ENCODE measurements at regions not wholly inside any gene's neighbourhood (a gene's known extent, or its start where the extent isn't known, plus 50 kb on each side); places are given as distances from the start of the nearest gene placed in this dataset.

DNA sequence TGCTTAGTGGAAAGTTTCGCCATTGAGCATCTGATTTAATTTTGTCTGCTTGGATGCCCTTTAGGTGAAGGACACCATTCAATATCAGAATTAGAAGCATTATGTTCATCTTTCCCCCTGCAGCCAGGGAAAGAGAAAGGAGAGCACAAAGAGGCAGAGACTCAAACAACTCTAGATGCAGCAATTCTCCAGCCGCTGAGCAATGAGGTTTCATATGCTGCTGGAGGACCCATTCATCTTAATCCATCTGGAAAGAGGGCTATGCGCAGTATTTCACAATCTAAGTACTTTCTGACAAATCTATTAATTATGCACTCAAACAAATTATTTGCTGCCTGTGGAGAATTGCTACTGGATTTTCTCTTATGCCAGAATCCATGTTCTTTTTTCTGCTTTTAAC is 527.0 kb upstream of the TUSC1 start:
- Histone ChIP-seq H3K36me3 (replicated peaks) (no peaks in the 10 kb centered on the region), H3K4me3 (no peak overlapping the region), H3K4me1 (no peaks in the 10 kb centered on the region), H3K27me3 (ENCODE audit: low read depth) (no peaks in the 10 kb centered on the region), H3K9me3 (no peaks in the 10 kb centered on the region)
- DNase-seq (ENCODE audit: low spot score in 2 of 2) = no peak
- in situ Hi-C loops (cut with MboI; ENCODE audit: low sequenced_read_pairs) = no loop called here

DNA sequence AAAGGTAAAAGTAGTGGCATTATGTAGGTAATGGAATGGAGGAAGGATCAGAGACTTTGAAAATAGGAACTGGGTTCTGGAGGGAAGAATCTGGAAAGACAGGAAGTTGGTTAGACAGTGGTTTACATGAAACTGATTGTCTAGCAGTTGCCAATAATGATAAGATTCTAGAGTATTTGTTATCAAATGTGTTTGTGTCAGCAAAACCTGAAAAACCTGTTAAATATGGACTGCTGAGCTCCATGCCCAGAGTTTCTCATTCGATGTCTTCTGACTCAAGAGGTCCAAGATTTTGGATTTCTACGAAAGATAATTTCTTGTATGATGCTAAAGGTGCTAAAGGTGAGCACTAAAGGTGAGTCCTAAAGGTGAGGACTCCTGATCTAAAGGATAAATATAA is 515.0 kb upstream of the TUSC1 start:
- Histone ChIP-seq H3K4me3 (no peak overlapping the region), H3K27me3 (ENCODE audit: low read depth) (no peaks in the 10 kb centered on the region), H3K9me3 (no peaks in the 10 kb centered on the region), H3K36me3 (replicated peaks) (no peaks in the 10 kb centered on the region), H3K4me1 (no peaks in the 10 kb centered on the region)
- DNase-seq (ENCODE audit: low spot score in 2 of 2) = no peak
- in situ Hi-C loops (cut with MboI; ENCODE audit: low sequenced_read_pairs) = no loop called here

DNA sequence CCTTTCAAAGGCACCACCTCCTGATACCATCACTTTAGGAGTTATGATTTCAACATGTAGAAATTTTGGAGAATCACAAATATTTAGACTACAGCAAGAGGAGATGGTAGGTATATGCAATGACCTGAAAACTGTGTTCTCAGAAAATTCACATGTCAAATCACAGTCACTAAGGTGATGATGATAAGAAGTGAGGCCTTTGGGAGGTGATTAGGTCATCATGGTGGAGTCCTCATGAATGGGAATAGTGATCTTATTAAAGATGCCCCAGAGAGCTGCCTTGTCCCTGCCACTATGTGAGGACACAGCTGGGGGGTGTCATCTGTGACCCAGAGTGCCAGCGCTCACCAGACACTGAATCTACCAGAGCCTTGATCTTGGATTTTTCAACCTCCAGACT is 513.5 kb upstream of the TUSC1 start:
- Histone ChIP-seq H3K36me3 (replicated peaks) (no peaks in the 10 kb centered on the region), H3K4me3 (no peak overlapping the region), H3K27me3 (ENCODE audit: low read depth) (no peaks in the 10 kb centered on the region), H3K9me3 (no peaks in the 10 kb centered on the region), H3K4me1 (no peaks in the 10 kb centered on the region)
- in situ Hi-C loops (cut with MboI; ENCODE audit: low sequenced_read_pairs) = no loop called here
- no peak for DNase-seq (ENCODE audit: low spot score in 2 of 2)

DNA sequence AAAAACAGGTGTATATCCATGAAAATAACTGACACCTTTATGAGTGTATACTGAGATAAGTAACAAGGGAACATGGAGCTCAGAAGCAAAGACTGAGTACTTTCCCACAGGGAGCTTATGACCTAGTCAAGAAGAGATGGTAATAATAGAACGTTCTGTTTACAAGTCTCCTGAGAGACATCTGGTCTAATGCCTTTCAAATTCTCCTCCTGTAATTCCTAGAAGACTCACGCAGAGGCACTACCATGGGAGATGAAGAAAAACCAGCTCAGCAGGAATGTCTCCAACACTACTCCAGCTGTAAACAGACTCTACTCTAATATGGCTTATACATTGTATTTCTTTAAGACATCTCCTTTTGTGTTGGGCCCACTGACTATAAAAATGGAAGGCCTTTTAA is 503.6 kb upstream of the TUSC1 start:
- in situ Hi-C loops (cut with MboI; ENCODE audit: low sequenced_read_pairs) = no loop called here
- no peaks in the 10 kb centered on the region for H3K4me1 ChIP-seq
- H3K4me3 ChIP-seq = no peak overlapping the region
- no peaks in the 10 kb centered on the region for H3K9me3 ChIP-seq
- no peaks in the 10 kb centered on the region for H3K36me3 ChIP-seq (replicated peaks)
- no peaks in the 10 kb centered on the region for H3K27me3 ChIP-seq (ENCODE audit: low read depth)
- peak in 1 of 2 experiments; percentile 5 for DNase-seq (ENCODE audit: low spot score in 2 of 2)

DNA sequence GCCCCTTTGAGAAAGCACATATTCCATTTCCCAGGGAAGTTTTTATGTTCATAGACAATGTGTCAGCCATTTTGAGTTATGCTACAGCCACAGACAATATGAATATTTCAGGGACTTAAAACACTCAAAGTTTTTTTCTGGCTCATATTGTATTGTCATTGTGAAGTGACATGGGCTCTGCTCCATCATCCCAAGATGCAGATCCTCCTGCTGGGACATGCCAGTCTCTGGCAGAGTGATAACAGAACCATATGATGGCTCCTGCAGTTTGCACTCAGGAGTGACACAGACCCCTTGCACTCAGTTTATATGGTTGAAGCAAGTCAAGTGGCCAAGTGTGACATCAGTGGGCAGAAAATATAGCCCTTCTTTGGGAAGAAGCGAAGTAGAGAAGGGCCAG is 498.4 kb upstream of the TUSC1 start:
- no peaks in the 10 kb centered on the region for H3K36me3 ChIP-seq (replicated peaks)
- no peaks in the 10 kb centered on the region for H3K4me1 ChIP-seq
- in situ Hi-C loops (cut with MboI; ENCODE audit: low sequenced_read_pairs) = no loop called here
- DNase-seq (ENCODE audit: low spot score in 2 of 2) = no peak
- H3K4me3 ChIP-seq = no peak overlapping the region
- H3K9me3 ChIP-seq = no peaks in the 10 kb centered on the region
- no peaks in the 10 kb centered on the region for H3K27me3 ChIP-seq (ENCODE audit: low read depth)

DNA sequence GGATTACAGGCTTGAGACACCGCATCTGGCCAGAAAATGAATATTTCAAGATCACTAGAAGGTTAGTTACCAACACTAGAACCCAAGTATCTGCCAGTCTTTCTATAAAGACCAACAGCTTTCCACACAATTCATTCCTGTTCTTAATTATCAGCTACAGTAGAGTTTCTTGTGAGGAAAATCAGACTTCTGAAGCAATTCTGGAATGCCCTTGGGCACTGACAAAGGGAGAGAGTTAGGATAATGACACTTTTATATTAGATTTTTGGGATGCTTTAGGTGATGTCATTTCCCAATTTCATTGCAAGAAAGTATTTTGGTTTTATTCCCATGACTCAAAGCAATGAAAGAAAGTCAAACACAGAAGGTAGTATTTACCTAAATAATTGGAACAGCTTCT is 497.0 kb upstream of the TUSC1 start:
- Histone ChIP-seq H3K36me3 (replicated peaks) (no peaks in the 10 kb centered on the region), H3K4me3 (no peak overlapping the region), H3K27me3 (ENCODE audit: low read depth) (no peaks in the 10 kb centered on the region), H3K4me1 (no peaks in the 10 kb centered on the region; the same call in 1 of the 2 replicates), H3K9me3 (no peaks in the 10 kb centered on the region)
- in situ Hi-C loops (cut with MboI; ENCODE audit: low sequenced_read_pairs) = no loop called here
- DNase-seq (ENCODE audit: low spot score in 2 of 2) = no peak

DNA sequence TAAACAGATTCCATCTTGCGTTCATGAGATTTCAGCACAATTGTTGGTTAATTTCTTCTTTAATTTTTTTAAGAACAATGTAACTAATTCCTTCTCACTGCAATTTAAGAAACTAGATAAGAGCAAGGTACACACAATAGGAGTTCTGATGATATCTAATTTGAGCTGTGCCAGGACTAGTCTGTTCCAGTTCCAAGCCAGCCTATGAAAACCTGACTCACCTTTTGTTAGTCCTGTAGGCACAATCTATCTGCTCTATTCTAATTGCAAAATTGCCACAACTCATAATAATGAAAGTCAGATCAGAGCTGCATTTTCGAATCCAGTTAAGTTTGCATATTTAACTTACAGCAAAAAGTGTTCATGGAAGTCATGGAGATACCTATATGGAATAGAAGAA is 494.1 kb upstream of the TUSC1 start:
- in situ Hi-C loops (cut with MboI; ENCODE audit: low sequenced_read_pairs) = no loop called here
- Histone ChIP-seq H3K27me3 (ENCODE audit: low read depth) (no peaks in the 10 kb centered on the region), H3K4me3 (no peak overlapping the region), H3K36me3 (replicated peaks) (no peaks in the 10 kb centered on the region), H3K4me1 (peaks cover 5% of the 10 kb centered on the region), H3K9me3 (no peaks in the 10 kb centered on the region)
- DNase-seq (ENCODE audit: low spot score in 2 of 2) = no peak

DNA sequence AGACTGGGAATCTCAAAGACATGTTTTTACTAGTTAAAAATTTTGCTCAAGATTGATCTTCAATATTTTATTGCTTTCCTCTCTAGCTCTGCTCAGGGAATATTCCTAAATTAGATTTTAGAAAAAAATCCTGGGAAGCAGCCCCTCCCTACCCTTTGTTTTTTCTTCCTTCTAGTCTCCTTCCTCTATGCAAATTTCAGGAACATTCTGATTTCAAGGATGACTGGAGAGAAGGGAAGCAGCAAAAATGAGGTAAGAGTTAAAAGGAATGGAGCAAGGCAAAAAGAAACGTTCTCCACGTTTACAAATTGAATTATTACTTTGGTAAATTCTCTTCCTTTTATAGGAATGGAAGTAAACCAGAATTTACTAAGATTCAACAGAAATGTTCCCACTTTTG is 493.4 kb upstream of the TUSC1 start:
- H3K27me3 ChIP-seq (ENCODE audit: low read depth) = no peaks in the 10 kb centered on the region
- H3K4me1 ChIP-seq = peaks cover 5% of the 10 kb centered on the region
- DNase-seq (ENCODE audit: low spot score in 2 of 2) = no peak
- in situ Hi-C loops (cut with MboI; ENCODE audit: low sequenced_read_pairs) = no loop called here
- H3K36me3 ChIP-seq (replicated peaks) = no peaks in the 10 kb centered on the region
- no peaks in the 10 kb centered on the region for H3K9me3 ChIP-seq
- no peak overlapping the region for H3K4me3 ChIP-seq

DNA sequence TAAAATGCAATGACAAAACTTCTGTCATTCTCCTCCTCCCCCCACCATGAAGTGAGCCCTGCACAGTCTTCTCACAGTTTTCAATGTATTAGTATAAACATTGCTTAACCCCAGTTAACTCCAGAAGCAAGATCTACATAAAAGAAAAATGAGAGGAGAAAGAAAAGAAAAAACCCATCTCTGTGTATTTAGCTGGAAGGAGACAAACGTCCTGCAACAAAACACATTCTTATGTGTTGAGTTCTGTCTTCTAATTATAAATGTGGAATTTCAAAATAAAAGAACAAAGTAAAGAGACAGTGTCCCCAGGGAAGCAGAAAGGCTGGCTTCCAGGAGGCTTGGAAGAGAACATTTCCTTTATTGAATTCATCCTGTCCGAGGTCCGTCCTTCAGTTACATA is 491.9 kb upstream of the TUSC1 start:
- no peaks in the 10 kb centered on the region for H3K9me3 ChIP-seq
- no peaks in the 10 kb centered on the region for H3K27me3 ChIP-seq (ENCODE audit: low read depth)
- H3K4me1 ChIP-seq = peaks cover 5% of the 10 kb centered on the region
- peak; percentile 10 to 13 for DNase-seq (ENCODE audit: low spot score in 2 of 2)
- H3K4me3 ChIP-seq = no peak overlapping the region
- in situ Hi-C loops (cut with MboI; ENCODE audit: low sequenced_read_pairs) = no loop called here
- no peaks in the 10 kb centered on the region for H3K36me3 ChIP-seq (replicated peaks)

DNA sequence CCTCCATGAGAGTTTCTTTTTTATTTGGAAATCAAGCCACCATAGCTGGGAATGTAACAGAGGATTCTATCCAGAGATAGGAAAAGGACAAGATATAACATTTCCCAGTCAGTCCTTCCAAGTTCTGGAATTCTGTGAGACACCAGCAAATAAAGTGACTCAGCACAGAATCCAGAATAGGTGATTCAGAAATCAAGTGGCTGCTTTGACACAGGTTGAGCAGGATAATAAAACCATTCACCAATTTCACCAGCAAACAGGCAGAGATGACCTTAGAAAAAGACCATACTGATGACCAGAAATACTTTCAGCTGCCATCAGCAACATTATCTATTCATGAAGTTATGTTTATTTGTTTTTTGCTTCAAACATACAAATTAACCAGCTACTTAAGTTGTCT is 491.5 kb upstream of the TUSC1 start:
- DNase-seq (ENCODE audit: low spot score in 2 of 2) = no peak
- no peaks in the 10 kb centered on the region for H3K9me3 ChIP-seq
- in situ Hi-C loops (cut with MboI; ENCODE audit: low sequenced_read_pairs) = no loop called here
- no peak overlapping the region for H3K4me3 ChIP-seq
- H3K36me3 ChIP-seq (replicated peaks) = no peaks in the 10 kb centered on the region
- H3K4me1 ChIP-seq = peaks cover 5% of the 10 kb centered on the region
- no peaks in the 10 kb centered on the region for H3K27me3 ChIP-seq (ENCODE audit: low read depth)

DNA sequence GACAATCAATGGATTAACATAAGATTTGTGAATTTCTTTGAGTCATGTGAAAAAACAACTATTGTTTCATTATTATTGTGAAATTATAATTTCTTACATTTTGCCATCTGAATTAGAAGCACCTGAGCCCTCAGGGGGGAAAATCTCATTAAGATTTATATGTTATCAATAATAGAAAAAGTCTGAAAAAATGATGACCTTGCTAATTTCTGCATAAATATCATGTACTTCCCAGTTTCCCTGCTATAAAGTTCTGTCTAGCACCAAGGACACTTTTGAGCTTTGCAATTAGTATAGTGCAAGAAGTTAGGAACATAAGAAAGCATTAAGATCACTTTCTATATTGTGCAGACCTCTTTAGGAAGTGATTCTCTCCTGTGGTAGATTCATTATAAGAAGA is 488.3 kb upstream of the TUSC1 start:
- no peaks in the 10 kb centered on the region for H3K27me3 ChIP-seq (ENCODE audit: low read depth)
- H3K4me3 ChIP-seq = no peak overlapping the region
- no peak for DNase-seq (ENCODE audit: low spot score in 2 of 2)
- H3K9me3 ChIP-seq = no peaks in the 10 kb centered on the region
- H3K4me1 ChIP-seq = peaks cover 5% of the 10 kb centered on the region
- in situ Hi-C loops (cut with MboI; ENCODE audit: low sequenced_read_pairs) = no loop called here
- H3K36me3 ChIP-seq (replicated peaks) = no peaks in the 10 kb centered on the region

DNA sequence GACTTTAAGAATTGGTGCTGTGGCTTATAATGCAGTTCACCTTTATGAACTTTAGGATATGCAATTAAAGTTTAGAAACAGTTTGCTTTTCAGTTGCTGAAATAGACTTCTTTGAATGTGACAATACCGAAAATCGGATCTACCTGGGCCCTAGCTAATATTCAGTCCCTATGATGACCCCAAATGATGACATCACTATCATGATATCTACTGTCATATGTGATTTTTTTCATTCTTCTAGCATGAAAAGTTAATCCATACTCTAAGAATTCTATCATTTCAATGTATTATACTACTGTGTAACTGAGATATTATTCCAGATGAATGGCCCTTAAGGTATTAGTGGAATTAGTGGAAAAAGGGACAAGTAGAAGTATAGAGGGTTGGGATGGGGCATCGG is 487.2 kb upstream of the TUSC1 start:
- in situ Hi-C loops (cut with MboI; ENCODE audit: low sequenced_read_pairs) = no loop called here
- H3K4me1 ChIP-seq = peaks cover 5% of the 10 kb centered on the region
- no peak for DNase-seq (ENCODE audit: low spot score in 2 of 2)
- no peaks in the 10 kb centered on the region for H3K9me3 ChIP-seq
- no peak overlapping the region for H3K4me3 ChIP-seq
- no peaks in the 10 kb centered on the region for H3K27me3 ChIP-seq (ENCODE audit: low read depth)
- H3K36me3 ChIP-seq (replicated peaks) = no peaks in the 10 kb centered on the region

DNA sequence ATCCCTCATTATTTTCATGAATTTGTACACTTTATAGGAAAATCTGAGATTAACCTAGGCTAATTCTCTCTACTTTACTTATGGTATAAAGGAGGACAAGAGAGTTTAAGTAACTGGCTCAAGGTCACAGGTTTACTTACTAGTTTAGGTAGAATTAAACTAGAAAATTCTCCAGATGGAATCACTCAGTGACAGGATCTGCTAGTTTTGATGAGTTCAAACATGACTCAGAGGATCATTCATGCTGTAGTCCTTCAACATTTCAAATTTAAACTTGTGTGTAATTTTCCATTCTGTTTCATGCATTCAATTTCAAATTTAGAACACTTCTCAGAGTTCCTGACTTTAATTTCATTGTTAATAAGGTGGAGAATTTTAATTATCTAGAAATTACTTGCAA is 485.7 kb upstream of the TUSC1 start:
- H3K4me1 ChIP-seq = no peaks in the 10 kb centered on the region
- in situ Hi-C loops (cut with MboI; ENCODE audit: low sequenced_read_pairs) = no loop called here
- no peaks in the 10 kb centered on the region for H3K27me3 ChIP-seq (ENCODE audit: low read depth)
- DNase-seq (ENCODE audit: low spot score in 2 of 2) = no peak
- H3K9me3 ChIP-seq = no peaks in the 10 kb centered on the region
- H3K4me3 ChIP-seq = no peak overlapping the region
- H3K36me3 ChIP-seq (replicated peaks) = no peaks in the 10 kb centered on the region

DNA sequence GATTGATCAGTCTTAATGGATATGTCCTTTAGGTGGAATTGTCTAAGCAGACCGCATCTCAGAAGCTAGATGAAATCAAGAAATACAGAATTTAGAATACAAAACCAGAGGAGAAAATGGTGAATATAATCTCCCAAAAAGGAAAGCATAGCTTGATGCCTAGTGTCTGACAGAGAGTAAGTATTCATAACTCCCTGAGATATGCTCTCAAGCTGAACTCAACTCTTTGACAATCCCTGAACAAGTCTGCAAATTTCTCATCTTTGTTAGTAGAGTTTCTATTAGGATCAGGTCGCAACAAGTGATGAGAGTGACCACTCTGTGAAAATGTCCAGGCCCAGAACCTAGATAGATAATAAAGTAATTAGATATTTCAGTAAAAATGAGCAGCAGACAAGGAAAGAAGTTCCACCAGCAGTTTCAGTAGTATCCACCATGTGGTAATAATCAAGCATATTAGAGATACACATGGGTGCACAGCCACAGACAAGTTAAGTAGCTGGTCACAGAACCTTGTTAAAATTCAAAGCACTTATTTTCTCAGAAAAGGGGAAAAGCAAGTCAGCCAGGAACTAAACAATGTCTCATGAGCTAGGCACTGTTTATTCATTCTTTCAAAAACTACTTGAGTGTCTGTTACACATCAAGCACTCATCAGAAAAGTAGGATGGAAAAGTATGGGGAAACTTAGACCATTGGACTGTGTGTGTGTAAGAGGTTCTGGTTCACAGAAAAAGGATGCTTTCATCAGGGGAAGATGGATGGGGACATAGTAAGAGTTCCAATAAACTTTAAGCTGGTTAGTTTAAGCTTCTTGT is 481.5 kb upstream of the TUSC1 start:
- Histone ChIP-seq H3K27me3 (ENCODE audit: low read depth) (no peaks in the 10 kb centered on the region), H3K36me3 (replicated peaks) (no peaks in the 10 kb centered on the region), H3K4me1 (no peaks in the 10 kb centered on the region), H3K9me3 (no peaks in the 10 kb centered on the region), H3K4me3 (no peak overlapping the region)
- no peak for DNase-seq (ENCODE audit: low spot score in 2 of 2)
- in situ Hi-C loops (cut with MboI; ENCODE audit: low sequenced_read_pairs) = no loop called here

DNA sequence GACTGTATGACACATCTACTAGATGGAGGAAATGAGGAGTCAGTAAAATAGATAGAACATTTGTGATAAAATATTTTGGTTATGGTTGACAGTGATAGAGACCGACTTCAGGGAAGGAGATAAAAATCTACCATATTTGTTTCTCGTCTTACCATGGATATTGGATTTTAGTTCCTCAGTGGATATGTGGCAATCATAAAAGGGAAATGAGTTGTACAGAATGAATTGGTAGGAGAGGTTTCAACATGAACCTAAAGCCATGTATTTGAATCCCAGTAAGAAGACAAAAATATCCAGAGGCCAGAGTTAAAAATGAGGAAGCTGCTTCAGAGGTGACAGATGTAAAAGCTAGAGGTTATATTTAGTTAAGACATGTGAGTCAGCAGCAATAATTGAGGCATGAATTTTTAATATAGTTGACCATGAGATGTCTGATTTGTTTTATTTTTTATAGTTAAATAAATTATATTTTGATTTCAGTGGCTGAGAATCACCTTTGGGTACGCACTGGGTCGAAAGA is 480.4 kb upstream of the TUSC1 start:
- no peak for DNase-seq (ENCODE audit: low spot score in 2 of 2)
- in situ Hi-C loops (cut with MboI; ENCODE audit: low sequenced_read_pairs) = no loop called here
- H3K27me3 ChIP-seq (ENCODE audit: low read depth) = no peaks in the 10 kb centered on the region
- H3K9me3 ChIP-seq = no peaks in the 10 kb centered on the region
- no peaks in the 10 kb centered on the region for H3K36me3 ChIP-seq (replicated peaks)
- H3K4me3 ChIP-seq = no peak overlapping the region
- no peaks in the 10 kb centered on the region for H3K4me1 ChIP-seq
